ENCODE measurements at regions not wholly inside any gene's neighbourhood (a gene's known extent, or its start where the extent isn't known, plus 50 kb on each side); places are given as distances from the start of the nearest gene placed in this dataset.

DNA sequence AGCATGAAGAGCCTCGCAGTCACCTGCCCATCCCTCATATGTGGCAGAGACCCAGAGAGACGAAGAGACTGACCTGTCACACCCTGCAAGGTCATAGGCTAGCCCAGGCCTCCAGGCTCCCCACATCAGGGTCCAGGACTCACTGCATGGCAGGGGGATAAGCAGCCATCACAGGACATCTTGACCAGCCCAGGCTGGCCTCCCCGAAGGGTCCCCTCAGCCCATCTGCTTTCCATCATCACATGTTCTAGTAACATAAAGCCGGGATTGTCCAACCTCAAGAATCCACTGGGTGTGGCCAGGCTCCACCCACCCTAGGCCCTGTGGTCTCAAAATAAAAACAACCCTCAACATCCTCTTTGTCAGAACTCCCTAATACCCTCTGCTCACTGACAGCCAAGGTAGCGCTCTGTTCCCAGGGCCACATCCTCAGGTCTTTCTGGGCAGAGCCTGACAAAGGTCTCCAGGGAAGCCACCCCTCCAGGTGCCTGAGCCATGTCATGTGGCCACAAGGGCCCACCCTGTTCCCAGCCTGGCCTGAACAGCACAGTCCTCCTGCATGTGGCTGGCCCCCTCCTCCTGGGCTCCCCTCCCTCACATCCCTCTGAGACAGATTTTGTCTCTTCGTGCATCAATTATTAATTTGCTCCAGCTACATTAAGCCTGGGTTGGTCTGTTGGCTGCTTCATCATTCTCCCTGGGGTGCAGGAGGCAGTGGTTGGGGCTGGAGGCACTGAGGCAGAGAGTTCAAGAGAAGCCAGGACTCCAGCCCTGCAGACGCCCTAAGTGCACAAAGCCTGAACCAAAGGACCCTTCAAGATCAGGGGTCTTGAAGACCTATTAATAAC, 131.8 kb upstream of the UNC5B start:
- no peaks in the 10 kb centered on the region for H3K9me3 Mint-ChIP-seq
- H3K4me3 Mint-ChIP-seq: no peak overlapping the region
- DNase-seq (ENCODE audit: low spot score in 2 of 2, unreplicated experiment in 2 of 2): peak in 1 of 2 experiments; percentile 24
- peaks cover 51% of the 10 kb centered on the region for H3K27me3 Mint-ChIP-seq (ENCODE audit: low read depth)
- H3K36me3 Mint-ChIP-seq: no peaks in the 10 kb centered on the region
- TF ChIP-seq, protein P1, sequence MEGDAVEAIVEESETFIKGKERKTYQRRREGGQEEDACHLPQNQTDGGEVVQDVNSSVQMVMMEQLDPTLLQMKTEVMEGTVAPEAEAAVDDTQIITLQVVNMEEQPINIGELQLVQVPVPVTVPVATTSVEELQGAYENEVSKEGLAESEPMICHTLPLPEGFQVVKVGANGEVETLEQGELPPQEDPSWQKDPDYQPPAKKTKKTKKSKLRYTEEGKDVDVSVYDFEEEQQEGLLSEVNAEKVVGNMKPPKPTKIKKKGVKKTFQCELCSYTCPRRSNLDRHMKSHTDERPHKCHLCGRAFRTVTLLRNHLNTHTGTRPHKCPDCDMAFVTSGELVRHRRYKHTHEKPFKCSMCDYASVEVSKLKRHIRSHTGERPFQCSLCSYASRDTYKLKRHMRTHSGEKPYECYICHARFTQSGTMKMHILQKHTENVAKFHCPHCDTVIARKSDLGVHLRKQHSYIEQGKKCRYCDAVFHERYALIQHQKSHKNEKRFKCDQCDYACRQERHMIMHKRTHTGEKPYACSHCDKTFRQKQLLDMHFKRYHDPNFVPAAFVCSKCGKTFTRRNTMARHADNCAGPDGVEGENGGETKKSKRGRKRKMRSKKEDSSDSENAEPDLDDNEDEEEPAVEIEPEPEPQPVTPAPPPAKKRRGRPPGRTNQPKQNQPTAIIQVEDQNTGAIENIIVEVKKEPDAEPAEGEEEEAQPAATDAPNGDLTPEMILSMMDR (IDR thresholded peaks at IDR 0.05; ENCODE audit: unreplicated experiment): no peak
- H3K27ac Mint-ChIP-seq: no peak overlapping the region
- H3K4me1 Mint-ChIP-seq: peaks cover 13% of the 10 kb centered on the region

DNA sequence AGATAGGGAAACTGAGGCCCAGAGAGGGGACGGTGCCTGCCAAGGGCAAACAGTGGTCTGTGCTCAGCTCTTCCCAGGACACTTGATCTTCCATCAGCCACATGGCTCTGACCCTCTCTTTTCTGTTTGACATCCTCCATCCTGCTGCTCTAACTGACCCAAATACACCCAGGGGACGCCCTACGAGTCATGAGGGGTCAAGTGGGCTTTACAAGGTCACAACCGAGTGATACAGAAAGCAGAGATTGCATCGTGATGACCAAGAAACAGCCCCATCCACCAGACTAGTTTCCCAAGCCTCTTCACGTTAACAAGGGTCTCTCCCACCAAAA, 131.2 kb upstream of the UNC5B start:
- Mint-ChIP-seq H3K4me3 (no peak overlapping the region), H3K4me1 (peaks cover 13% of the 10 kb centered on the region), H3K9me3 (no peaks in the 10 kb centered on the region), H3K27ac (no peak overlapping the region), H3K36me3 (no peaks in the 10 kb centered on the region), H3K27me3 (ENCODE audit: low read depth) (peaks cover 47% of the 10 kb centered on the region)
- no peak for DNase-seq (ENCODE audit: low spot score in 2 of 2, unreplicated experiment in 2 of 2)
- TF ChIP-seq, protein P1 (IDR thresholded peaks at IDR 0.05; ENCODE audit: unreplicated experiment): no peak

DNA sequence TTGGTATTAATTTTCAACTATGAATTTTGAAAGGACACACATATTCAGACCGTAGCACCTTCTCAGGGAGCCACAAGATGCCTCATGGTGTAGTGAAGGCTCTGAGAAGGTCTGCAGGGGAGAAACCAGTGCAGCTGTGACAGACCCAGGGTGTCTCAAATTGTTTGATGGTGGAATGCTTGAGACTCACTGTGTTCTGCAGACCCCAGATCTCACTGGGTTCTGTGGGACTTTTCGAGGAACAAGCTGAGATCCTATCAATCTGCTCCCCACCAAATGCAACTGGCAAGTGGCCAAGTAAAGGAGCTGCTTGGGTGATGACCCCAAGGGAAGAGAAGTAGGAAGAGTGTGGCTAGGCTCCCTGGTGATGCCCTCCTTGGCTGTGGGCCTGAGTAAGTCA, 130.5 kb upstream of the UNC5B start:
- no peak overlapping the region for H3K4me3 Mint-ChIP-seq

DNA sequence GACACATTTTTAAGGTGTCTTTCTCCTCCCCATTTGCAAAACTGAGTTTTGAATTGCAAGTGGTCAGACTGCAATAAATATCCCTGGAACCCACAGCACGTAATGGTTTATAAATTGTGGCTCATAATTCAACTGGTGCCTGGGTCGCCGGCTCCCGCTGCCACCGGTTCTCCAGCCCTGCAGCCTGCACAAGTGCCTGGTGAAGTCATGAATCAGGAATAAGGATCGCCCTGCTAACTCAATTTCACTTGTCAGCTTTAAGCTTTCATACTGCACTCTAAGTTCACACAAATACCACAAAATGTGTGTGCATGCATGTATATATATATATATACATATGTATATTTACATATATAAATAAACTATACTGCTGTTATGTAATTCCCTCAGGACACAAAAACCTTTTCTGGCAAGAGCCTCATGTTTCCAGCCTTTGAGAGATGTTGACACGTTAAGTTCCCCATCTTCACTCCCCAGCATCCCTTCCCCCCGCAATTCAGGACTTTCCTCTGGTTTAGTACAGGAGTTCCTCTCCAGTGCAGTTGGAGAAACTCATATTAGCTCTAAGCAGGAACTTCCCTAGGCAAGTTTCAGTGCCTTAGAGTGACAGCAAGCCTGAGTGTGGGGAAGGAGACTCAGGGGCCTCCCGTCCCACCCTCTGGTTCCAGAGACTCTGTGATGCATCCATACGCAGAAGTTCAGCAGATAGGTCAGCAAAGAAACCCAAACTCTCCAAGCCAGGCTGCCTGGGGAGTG, 129.2 kb upstream of the UNC5B start:
- H3K36me3 Mint-ChIP-seq: no peaks in the 10 kb centered on the region
- no peak overlapping the region for H3K27ac Mint-ChIP-seq
- peaks cover 7% of the 10 kb centered on the region for H3K4me1 Mint-ChIP-seq
- no peaks in the 10 kb centered on the region for H3K9me3 Mint-ChIP-seq
- no peak overlapping the region for H3K4me3 Mint-ChIP-seq
- H3K27me3 Mint-ChIP-seq (ENCODE audit: low read depth): peaks cover 32% of the 10 kb centered on the region
- DNase-seq (ENCODE audit: low spot score in 2 of 2, unreplicated experiment in 2 of 2): peak in 1 of 2 experiments; percentile 19
- TF ChIP-seq, protein P1 (IDR thresholded peaks at IDR 0.05; ENCODE audit: unreplicated experiment): no peak

More for the DNA sequence above, 130.5 kb upstream of the UNC5B start:
- Mint-ChIP-seq H3K4me1 (peaks cover 7% of the 10 kb centered on the region), H3K36me3 (no peaks in the 10 kb centered on the region), H3K9me3 (no peaks in the 10 kb centered on the region), H3K27ac (no peak overlapping the region), H3K27me3 (ENCODE audit: low read depth) (peaks cover 41% of the 10 kb centered on the region)
- TF ChIP-seq, protein P1 (IDR thresholded peaks at IDR 0.05; ENCODE audit: unreplicated experiment): no peak
- DNase-seq (ENCODE audit: low spot score in 2 of 2, unreplicated experiment in 2 of 2): peak in 1 of 2 experiments; percentile 19

DNA sequence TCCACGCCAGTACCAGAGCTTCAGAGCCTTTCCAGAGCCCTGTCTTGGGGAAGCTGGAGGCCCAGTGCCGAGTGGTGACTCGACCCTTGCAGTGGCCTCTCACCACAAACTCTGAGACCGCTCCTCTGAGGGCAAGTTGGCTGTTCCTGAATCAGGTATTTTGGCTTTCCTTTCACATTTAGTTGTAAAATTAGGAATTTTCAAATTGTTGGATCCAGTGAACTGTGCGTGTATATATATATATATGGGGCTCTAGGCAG, 128.7 kb upstream of the UNC5B start:
- H3K27ac Mint-ChIP-seq: no peak overlapping the region
- DNase-seq (ENCODE audit: low spot score in 2 of 2, unreplicated experiment in 2 of 2): no peak
- peaks cover 7% of the 10 kb centered on the region for H3K4me1 Mint-ChIP-seq
- TF ChIP-seq, protein P1 (IDR thresholded peaks at IDR 0.05; ENCODE audit: unreplicated experiment): no peak
- peaks cover 28% of the 10 kb centered on the region for H3K27me3 Mint-ChIP-seq (ENCODE audit: low read depth)
- H3K36me3 Mint-ChIP-seq: no peaks in the 10 kb centered on the region
- H3K4me3 Mint-ChIP-seq: no peak overlapping the region
- no peaks in the 10 kb centered on the region for H3K9me3 Mint-ChIP-seq

All from mesothelial cell of epicardium (in vitro differentiated cells).